ENCODE measurements at regions not wholly inside any gene's neighbourhood (a gene's known extent, or its start where the extent isn't known, plus 50 kb on each side); places are given as distances from the start of the nearest gene placed in this dataset.

- FAIRE-seq (no peak), DNase-seq (ENCODE audit: low spot score in 2 of 2) (no peak)
These were observed 138.8 kb downstream of the GABRG1 start for GRCh38 chr4:45985038-45985437.

- DNase-seq (ENCODE audit: low spot score in 2 of 2) = no peak
- no peak for FAIRE-seq
These were observed 152.7 kb downstream of the GABRG1 start for GRCh38 chr4:45971108-45971507.

GRCh38 chr4:45957353-45957752 is 166.5 kb downstream of the GABRG1 start:
- no peak for FAIRE-seq
- no peak for DNase-seq (ENCODE audit: low spot score in 2 of 2)

GRCh38 chr4:45954276-45954675 is 169.6 kb downstream of the GABRG1 start:
- DNase-seq (ENCODE audit: low spot score in 2 of 2) (no peak), FAIRE-seq (no peak)

- DNase-seq (ENCODE audit: low spot score in 2 of 2) (no peak), FAIRE-seq (no peak)
These were observed 172.7 kb downstream of the GABRG1 start for GRCh38 chr4:45951153-45951552.

- FAIRE-seq = no peak
- no peak for DNase-seq (ENCODE audit: low spot score in 2 of 2)
These were observed 177.2 kb downstream of the GABRG1 start for GRCh38 chr4:45946699-45947098.

- FAIRE-seq = no peak
- DNase-seq (ENCODE audit: low spot score in 2 of 2) = no peak
These were observed 179.9 kb downstream of the GABRG1 start for GRCh38 chr4:45944000-45944399.

- FAIRE-seq (no peak), DNase-seq (ENCODE audit: low spot score in 2 of 2) (no peak)
These were observed 184.8 kb downstream of the GABRG1 start for GRCh38 chr4:45939056-45939455.

- no peak for FAIRE-seq
- DNase-seq (ENCODE audit: low spot score in 2 of 2) = no peak
These were observed 192.7 kb downstream of the GABRG1 start for GRCh38 chr4:45931154-45931553.

GRCh38 chr4:45927641-45928040 is 196.2 kb downstream of the GABRG1 start:
- FAIRE-seq (no peak), DNase-seq (ENCODE audit: low spot score in 2 of 2) (no peak)

- FAIRE-seq = no peak
- DNase-seq (ENCODE audit: low spot score in 2 of 2) = no peak
These were observed 198.0 kb downstream of the GABRG1 start for GRCh38 chr4:45925809-45926208.

GRCh38 chr4:45920861-45921260 is 203.0 kb downstream of the GABRG1 start:
- DNase-seq (ENCODE audit: low spot score in 2 of 2) = no peak

GRCh38 chr4:45910511-45910910 is 213.3 kb downstream of the GABRG1 start:
- FAIRE-seq (no peak), DNase-seq (ENCODE audit: low spot score in 2 of 2) (no peak)

More at GRCh38 chr4:45920861-45921260, 203.0 kb downstream of the GABRG1 start:
- FAIRE-seq = no peak

GRCh38 chr4:45897946-45898585 is 225.8 kb downstream of the GABRG1 start:
- FAIRE-seq = no peak

GRCh38 chr4:45883421-45883820 is 240.4 kb downstream of the GABRG1 start:
- FAIRE-seq (no peak), DNase-seq (ENCODE audit: low spot score in 2 of 2) (no peak)

More at GRCh38 chr4:45897946-45898585, 225.8 kb downstream of the GABRG1 start:
- DNase-seq (ENCODE audit: low spot score in 2 of 2) = no peak

GRCh38 chr4:45876235-45876890 is 247.5 kb downstream of the GABRG1 start:
- no peak for FAIRE-seq
- DNase-seq (ENCODE audit: low spot score in 2 of 2) = no peak

- DNase-seq (ENCODE audit: low spot score in 2 of 2) (no peak), FAIRE-seq (no peak)
These were observed 254.7 kb downstream of the GABRG1 start for GRCh38 chr4:45869184-45869583.

- no peak for DNase-seq (ENCODE audit: low spot score in 2 of 2)
- FAIRE-seq = no peak
These were observed 258.1 kb downstream of the GABRG1 start for GRCh38 chr4:45865781-45866180.

- FAIRE-seq (no peak), DNase-seq (ENCODE audit: low spot score in 2 of 2) (no peak)
These were observed 268.0 kb downstream of the GABRG1 start for GRCh38 chr4:45855857-45856256.

GRCh38 chr4:45846016-45846415 is 277.8 kb downstream of the GABRG1 start:
- DNase-seq (ENCODE audit: low spot score in 2 of 2) = no peak
- FAIRE-seq = no peak

- FAIRE-seq (no peak), DNase-seq (ENCODE audit: low spot score in 2 of 2) (no peak)
These were observed 282.1 kb downstream of the GABRG1 start for GRCh38 chr4:45841791-45842190.

GRCh38 chr4:45831692-45832091 is 292.2 kb downstream of the GABRG1 start:
- no peak for FAIRE-seq
- DNase-seq (ENCODE audit: low spot score in 2 of 2) = no peak

Data from frontal cortex (tissue), 3 donors.